HG03457 (cell line): ENCODE measurements at regions not wholly inside any gene's neighbourhood (a gene's known extent, or its start where the extent isn't known, plus 50 kb on each side); places are given as distances from the start of the nearest gene placed in this dataset.

Experiments used
- ATAC-seq: cut with Tn5 transposase; IDR thresholded peaks from one replicate; pipeline ENCODE4 v1.9.1; 2021; ENCODE audit warnings: moderate number of reproducible peaks; ENCODE audit not compliant: unreplicated experiment

DNA sequence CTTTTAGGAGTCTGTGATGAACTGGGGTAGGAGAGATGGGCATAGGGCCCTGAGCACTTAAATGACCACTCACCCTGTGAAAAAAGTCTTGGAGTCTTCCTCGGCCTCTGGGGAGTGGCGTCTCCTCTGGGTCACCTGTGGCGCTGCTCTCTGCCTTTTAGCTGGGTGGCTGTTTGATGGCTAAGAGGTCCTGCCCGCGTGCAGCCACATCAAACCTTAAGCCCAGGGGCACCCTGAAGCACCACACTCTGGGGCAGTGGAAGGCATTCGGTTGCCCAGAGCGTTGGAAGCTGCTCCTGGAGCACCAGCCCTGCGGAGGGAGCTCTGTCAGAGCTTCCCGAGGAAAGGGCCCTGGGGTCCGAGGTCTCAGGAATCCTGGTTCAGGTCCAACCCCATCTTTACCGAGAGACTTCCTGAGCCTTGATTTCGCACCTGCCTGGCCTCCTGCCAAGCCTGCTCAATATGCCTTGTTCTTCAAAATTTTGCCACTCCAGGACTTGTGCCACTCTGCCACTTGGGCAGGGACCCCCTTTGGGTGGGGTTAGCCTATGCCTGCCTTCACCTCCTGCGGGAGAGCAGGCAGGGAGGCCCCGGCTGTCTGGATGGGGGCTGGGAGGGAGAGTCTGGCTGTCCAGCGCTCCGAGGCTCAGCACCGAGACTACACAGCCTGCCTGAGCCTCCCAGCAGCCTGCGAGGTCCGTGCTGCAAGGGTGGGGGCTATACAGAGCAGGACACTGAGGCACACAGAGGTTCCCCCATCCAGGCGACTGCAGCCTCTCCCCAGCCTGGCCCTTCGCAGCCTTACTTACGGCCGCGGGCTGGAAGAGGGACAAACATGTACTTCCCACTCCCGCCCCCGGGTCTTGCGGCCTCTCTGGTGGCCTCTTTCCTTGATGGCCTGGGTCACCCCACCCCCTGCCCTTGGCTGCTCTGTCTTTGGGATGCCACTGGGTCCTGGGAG is 63.4 kb upstream of the RNU6ATAC start:
- ATAC-seq, result no peak

DNA sequence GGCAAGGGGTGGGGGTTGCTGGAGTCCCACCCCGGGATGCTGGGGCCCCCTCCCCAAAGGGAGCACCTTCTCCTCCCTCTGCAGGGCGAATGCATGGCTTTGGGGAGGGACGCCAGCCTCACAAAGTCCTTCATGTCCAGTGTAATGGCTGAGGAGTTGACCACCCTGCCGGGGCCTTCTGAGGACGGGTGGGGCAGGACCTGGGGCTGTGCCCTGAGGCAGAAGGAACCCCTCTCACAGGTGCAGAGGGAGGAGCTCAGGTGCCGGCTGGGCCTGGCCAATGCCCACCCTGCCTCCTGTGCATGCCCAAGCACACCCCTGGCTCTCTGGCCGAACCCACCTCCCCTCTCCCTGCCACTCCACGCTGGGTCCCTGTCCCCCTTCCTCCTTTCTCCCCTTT is 64.3 kb upstream of the RNU6ATAC start:
- ATAC-seq, result no peak

DNA sequence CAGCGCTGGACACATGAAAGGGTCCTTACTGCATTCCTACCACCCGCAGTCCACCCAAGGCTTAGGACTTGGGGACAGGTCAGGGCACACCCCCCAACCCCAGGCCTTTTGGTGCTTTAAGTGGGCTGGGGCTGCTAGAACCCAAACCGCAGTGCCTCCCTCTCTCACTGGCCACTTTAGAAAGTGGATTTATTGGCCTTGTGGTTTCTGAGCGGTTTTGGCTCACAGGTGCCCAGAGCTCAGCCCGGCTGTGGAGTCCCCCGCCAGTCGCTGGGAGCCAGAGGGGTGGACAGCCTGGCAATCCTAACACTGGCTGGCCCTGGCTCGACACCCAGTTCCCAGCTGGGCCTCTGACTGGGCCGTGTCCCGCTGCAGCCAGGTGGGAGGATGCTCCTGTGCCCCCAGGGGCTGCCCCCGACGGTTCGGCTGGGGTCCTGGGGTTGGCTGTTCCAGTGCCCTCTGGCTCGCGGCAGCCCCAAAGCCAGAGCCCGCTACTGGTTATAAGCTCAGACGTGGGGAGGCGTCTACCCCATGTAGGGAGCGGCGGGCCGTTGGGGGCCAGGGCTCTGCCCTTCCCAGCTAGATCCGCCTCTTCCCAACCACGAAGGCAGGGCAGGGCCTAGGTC is 65.2 kb upstream of the RNU6ATAC start:
- ATAC-seq, result no peak

DNA sequence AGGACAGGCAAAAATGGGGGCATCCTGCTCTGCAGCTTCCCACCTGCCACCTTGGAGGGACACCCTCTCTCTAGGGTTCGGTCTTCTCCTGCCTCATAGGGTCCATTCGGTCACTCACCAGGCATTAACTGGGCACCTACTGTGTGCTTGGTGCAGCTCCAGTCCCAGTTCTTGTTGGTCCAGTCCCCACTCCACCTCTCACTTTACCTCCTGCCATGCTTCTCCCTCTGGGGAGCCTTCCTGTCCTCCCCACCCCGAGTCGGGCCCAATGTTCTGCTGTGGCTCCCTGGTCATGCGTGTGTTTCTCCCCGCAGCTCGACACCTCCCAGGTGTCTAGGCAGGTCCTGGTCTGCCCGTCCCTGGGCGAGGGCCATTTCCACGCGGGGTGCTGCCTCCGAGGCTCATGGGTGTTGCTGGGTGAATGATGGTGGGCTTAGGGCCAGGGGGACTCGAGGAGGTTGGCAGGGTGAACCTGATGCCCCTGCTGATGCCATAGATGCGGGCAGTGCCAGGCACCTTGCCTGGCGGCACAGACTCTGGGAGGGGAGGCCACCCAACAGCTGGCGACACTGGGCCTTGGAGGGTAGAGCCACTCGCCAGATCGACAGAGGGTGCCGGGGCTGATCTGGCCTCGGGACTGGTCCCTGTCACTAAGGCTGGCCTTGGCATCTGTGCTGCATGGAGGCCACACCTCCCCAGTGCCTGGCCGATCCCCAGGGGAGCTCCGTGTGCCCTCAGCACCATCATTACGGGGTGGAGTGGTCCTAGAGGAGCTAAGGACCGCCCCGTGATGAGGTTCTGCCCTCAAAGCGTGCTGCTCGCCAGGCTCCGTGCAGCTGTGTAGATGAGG is 66.0 kb upstream of the RNU6ATAC start:
- ATAC-seq, result no peak

DNA sequence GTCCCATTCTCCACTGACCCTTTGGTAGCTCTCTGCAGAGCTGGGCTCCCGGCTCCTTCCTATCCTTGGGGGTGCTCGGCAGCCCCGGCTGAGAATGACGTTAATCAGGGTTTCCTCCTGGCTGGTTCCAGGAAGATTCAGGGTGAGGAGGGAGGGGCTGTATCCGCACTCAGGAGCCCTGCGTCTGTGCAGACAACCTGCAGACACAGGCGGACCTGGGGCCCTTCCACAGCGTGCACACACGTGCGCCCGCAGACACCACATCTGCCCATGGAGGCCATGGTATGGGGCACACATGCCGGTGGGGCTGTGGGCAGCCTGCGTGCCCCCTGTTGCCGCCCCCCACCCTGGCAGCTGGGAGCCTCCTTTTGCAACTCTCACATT is 66.6 kb upstream of the RNU6ATAC start:
- no peak for ATAC-seq

DNA sequence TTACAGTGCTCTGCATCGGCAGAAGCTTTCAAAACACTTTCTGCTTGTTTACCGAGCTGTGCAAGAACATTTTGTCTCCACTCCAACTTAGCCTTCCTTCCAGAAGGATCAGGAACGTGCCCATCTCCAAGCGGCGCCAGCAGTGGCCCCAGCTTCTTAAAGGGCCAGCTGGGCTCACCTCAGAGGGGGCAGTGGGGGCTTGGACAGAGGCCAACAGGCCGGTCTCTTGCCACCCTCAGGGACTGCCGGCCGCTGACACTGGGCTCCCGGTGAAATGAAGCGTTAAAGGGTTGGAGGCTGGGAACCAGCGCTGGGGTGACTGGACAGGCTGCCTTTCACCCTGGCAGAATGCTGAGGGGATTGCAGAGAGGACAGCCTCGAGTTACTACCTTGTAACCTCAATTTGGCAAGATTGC is 67.0 kb upstream of the RNU6ATAC start:
- no peak for ATAC-seq

DNA sequence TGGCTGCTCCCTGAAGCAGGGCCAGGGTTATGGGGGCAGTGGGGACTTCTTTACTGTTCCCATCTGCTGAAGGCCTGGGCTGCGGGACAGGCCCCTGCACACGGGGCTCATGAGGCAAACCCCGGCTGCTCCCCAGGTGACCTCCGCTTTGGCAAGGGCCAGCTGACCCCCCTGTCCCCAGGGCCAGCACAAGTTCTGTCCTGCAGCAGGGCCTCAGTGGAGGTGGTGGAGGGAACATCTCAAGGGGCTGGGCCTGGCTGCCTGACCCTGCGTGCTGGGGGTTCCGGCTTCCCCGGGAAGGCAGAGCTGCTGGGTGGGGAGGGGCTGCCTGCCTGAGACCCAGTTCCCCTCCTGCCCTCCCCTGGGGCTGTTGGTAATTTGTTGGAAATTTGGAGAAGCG is 67.4 kb upstream of the RNU6ATAC start:
- no peak for ATAC-seq

DNA sequence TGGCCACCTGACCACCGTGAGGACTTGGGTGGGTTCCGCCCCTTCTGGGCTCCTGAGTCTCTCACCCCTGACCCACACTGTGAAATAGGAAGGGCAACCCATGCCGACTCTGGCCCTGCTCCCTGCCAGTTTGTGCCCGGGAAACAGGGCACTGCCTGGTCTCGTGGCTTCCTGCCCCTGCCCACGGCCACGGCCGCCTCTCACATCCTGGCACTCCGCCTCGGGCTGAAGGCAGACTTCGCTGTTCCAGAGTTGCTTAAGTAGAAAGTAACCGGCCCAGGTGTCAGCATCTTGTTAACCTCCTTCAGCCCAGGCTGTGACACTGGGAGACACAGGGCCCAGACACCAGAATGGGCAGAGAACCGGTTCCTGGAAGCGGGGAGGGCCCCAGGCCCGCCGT is 68.7 kb upstream of the RNU6ATAC start:
- no peak for ATAC-seq

DNA sequence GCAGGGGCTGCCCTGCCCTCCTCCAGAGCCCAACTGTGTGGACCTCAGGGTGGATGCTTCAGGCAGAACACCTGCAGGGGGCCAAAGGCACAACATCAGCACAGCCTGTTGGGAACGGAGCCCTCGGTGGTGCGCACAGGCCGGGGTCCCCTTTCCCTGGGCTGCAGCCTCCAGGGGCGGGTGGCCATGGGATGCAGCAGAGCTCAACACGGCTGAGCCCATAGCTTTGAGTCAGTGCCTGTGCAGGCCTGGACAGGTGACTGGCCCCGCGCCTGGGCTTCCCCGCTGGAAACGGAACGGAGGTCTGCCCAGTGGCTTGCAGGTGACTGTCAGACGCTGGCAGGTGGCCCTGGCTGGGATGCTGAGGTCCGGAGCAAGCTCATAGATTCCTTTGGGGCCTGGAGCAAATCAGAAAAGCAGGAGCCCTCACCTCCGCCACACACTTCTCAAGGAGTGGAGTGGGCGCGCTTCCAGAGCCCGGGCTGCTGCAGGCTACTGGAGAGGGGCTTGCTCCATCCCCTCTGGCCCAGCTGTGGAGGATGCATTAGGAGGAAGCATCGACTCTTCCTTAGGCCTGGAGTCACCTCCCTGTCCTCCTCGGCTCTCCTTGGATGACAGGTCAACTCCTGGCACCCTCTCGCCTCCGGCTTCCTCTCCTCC is 69.8 kb upstream of the RNU6ATAC start:
- ATAC-seq, result no peak

DNA sequence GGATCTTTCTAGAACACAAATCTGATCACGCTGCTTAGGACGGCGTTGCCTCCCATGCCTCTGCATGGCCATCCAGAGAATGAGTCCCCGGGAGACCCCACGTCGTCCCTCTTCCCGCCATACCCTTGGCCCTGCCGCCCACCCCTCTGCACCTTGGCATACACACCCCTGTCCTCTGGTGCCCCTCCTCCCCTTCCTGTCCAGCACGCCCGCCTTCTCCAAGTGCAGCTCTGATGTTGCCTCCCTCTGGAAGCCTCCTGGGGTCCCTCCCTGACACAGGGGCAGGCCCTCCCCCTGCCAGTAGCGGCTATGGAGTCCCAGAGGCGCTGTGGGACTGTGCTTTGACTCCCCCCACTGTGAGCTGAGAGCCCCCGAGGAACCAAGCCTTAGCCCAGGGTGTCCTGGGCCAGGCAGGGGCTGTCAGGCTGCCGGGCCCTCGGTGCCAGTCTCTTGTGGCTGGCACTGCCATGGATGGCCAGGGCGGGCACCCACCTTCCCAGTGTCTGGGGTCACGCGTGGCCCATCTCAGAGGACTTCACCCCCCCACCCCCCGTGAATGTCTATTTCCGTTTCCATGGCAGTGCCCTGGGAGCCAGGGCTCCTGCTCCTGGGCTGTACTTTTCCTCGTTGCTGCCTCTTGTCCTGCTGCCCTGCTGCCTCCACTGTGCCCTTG is 70.5 kb upstream of the RNU6ATAC start:
- no peak for ATAC-seq

DNA sequence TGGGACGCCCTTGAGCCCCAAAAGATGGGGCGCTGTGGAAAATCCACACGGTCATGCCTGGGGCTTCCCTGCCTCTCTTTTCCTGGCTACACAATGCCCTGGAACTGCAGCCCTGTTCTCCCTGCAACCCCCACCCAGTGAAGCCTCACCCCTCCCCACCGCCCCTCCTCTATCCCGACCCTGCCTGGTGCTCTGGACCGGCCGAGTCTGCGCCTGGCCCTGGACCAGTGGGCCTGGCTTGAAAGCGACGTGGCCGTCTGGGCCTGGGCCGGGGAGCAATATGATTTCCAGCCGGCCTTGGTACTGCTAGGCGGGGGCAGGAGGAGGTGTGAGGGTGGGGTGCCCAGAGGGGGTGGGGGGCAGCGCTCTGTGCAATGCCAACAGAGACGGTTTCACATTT is 71.0 kb upstream of the RNU6ATAC start:
- ATAC-seq, result no peak

DNA sequence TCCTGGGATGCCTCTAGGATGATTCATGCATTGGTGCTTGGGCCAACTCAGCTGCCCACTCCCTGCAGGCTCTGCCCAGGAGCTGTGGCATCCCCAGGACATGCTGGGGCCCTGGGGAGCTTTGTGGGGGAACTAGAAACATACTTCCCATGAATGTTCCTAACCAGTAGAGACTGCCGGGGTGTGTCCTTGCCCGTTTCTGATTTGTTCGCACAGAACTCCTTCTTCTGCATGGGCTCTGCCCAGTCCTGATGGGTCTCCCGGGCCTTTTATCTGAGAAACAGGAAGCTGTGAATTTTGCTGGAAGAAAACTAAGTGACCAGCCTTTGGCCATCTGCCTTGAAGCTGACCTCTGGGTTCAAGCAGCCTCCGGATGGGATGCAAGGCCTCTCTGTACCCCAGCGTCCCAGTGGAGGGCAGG is 71.6 kb upstream of the RNU6ATAC start:
- no peak for ATAC-seq

DNA sequence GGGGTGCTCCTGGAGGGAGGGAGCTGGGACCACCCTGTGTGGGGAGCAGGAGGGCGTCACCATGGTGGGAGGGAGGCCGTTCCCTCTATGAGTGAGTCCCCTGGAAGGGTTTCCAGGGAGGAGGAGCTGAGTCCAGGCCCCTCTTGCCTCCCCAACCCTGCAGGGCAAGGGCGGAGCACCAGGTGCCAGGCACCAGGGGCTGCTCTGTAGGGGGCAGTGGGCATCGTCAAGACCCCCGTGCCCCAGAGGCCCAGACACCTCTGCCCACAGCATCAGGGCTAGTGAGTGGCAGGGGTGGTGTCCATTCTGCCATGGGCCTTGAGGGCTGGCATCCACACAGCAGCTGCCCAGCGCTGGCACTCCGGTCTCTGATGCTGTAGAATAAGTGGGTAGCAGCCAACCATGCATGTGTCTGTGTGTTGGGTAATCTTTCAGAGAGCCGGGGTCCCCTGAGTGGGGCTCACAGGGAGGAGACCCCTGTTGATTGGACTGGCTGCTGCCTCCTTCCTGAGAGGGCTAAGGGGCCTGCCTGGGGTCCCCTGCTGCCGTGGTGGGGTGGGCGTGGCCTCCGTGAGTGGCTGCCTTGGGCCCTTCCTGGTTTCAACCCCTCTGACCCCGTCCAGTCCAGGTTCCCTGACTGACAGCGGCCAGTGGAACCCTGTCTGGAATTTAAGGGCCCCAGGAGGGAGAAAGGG is 72.7 kb upstream of the RNU6ATAC start:
- no peak for ATAC-seq

DNA sequence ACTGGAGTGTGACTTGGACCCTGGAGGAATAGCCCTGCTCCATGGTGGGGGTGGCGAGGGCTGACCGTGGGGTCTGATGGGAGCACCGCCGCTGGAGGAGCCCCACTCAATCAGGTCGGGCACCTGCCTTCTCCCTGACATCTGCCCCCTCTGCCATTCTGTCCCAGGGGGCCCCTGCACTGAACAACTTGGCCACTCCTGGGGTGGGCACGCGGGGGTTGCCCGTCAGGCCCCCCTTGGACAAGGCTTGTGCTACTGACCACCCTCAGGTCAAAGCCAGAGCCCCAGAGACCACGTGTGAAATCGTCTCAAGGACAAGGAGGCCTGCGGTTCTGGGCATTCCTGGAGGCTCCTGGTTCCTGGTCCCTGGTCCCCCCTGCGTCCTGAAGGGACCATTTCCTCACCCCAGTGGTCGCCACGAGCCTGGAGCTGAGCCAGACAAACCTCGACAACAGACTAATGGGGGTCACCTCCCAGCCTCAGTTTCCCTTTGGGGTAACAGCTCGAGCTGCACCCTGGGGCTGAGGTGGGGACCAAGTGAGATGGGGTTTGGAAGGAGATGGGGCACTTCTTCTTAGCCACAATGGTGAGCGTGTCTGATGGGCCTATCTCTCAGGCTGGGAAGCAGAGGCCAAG is 73.4 kb upstream of the RNU6ATAC start:
- ATAC-seq, result no peak

DNA sequence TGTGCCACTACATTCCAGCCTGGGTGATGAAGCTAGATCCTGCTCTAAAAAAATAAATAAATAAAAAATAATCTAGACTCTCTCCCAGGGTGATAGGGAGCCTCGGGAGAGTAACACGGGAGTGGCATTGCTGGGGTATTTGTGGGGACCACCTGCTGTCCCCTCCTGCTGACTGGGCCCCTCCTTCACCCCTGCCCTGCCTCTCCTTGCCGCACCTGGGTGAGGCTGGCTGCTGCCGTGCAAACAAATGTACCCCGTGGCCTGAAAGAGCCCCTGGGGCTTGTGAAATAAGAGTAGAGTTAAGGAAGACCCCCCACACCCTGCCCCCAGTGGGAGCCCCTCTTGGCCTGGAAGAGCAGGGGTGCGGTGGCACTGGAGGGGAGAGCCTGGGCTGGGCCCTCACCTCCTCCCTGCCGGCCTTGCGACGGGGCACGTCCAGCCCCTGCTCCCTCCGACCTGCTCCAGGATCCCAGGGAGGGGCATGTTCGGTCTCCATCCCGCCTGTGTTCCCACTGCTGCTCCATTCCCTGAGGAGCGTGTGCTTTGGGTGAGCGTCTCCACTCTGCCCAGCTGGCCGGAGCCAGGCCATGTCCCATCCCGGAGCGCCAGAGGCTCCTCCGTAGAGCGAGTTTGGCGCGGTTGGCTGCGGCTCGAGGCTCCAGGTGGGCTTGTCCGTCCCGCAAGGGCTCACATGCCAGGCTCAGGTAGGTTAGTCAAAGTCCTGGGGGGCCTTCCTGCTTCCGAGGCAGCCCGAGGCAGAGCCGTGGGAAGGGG is 75.0 kb upstream of the RNU6ATAC start:
- ATAC-seq, result no peak

DNA sequence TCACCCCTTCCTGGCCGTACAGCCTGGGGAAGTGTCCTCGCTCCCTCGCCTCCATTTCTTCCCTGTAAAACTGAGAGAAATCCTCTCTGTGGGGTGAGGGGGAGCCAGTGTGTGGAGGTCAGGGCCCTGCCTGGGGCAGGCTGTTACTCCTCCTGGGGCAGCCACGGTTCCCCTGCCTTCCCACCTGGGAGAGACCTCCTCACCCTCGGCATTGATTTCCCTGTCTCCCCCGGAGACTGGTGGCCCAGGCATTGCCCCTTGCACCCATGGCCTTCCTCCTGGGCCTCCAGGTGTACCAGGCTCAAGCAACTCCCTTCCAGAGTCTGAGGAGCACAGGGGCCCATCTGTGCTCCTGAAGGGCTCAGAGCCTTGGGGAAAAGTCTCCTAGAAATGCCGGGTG is 75.6 kb upstream of the RNU6ATAC start:
- no peak for ATAC-seq

DNA sequence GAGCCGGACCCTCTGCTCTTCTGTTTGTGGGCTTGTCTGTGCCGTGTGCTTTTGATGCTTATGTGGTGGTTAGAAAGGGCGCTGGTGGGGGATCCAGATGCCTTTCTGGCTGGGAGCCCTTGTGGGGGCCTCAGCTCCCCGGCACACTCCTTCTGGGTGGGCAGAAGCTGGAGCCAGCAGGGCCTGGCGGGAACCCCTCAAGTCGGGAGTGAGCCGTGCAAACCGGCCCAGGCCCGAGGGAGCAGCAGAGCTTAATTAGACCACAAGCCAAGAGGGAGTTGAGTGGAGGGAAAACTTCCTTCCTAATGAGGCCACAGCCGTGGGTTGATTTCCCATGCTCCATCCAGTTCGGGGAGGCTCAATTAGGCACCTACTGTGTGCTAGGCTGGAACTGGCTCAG is 76.0 kb upstream of the RNU6ATAC start:
- ATAC-seq, result no peak

DNA sequence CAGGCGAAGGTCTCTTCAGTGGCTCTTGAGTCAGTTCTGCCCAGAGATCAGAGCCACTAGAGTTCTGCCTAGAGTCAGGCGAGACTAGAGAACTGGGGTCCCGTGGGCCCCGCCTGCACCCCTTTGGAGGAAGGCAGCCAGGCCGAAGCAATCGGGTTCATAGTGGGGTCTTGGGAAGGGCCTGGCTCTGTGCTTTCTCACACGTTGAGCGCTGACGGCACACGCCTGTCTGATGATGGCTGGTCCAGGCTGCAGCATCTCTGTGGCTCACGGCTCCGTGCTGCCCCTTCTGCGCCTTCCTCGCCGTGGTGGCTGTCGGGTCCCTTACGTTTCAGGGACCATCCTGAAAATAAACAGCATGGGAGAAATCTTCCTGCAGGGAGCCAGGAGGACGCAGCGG is 78.3 kb upstream of the RNU6ATAC start:
- no peak for ATAC-seq
